KMS-11 (cell line): ENCODE measurements at regions not wholly inside any gene's neighbourhood (a gene's known extent, or its start where the extent isn't known, plus 50 kb on each side); places are given as distances from the start of the nearest gene placed in this dataset.

ENCODE experiments used
- H2AFZ ChIP-seq: fragments of 200-600 bp; sonication (generic); 2 replicates; pipeline ENCODE4 v1.6.1; 2016; ENCODE audit warnings: antibody characterized with exemption, mixed run types, low read depth
- H3K27ac ChIP-seq: fragments of 200-600 bp; sonication (generic); 2 replicates; pipeline ENCODE4 v1.6.1; 2016; ENCODE audit warnings: mild to moderate bottlenecking, mixed run types
- H3K27me3 ChIP-seq: fragments of 200-600 bp; sonication (generic); 2 replicates; pipeline ENCODE4 v1.6.1; 2017; ENCODE audit warnings: mild to moderate bottlenecking, low read depth, mixed run types, moderate library complexity; ENCODE audit not compliant: insufficient read depth
- H3K36me3 ChIP-seq: fragments of 200-600 bp; sonication (generic); 2 replicates; pipeline ENCODE4 v1.6.1; 2017; ENCODE audit warnings: mild to moderate bottlenecking, mixed run types; ENCODE audit not compliant: insufficient read depth
- H3K4me1 ChIP-seq: fragments of 200-600 bp; sonication (generic); 2 replicates; pipeline ENCODE4 v1.6.1; 2016; ENCODE audit warnings: mild to moderate bottlenecking, low read depth, mixed run types; ENCODE audit not compliant: poor library complexity, severe bottlenecking
- H3K4me2 ChIP-seq: fragments of 200-600 bp; sonication (generic); 2 replicates; pipeline ENCODE4 v1.7.0; 2016; ENCODE audit warnings: mild to moderate bottlenecking, mixed run types
- H3K4me3 ChIP-seq: fragments of 200-600 bp; sonication (generic); IDR thresholded peaks from 2 replicates; pipeline ENCODE4 v1.6.1; 2017; ENCODE audit warnings: low read depth, low read length, mixed read lengths; ENCODE audit not compliant: insufficient read depth
- H3K79me2 ChIP-seq: fragments of 200-600 bp; sonication (generic); 2 replicates; pipeline ENCODE4 v1.6.1; 2016; ENCODE audit warnings: low read depth, mixed run types; ENCODE audit not compliant: insufficient read depth
- H3K9ac ChIP-seq: fragments of 200-600 bp; sonication (generic); 2 replicates; pipeline ENCODE4 v1.6.1; 2016; ENCODE audit warnings: mild to moderate bottlenecking, mixed run types
- H4K20me1 ChIP-seq: fragments of 200-600 bp; sonication (generic); 2 replicates; pipeline ENCODE4 v1.6.1; 2016; ENCODE audit warnings: mild to moderate bottlenecking, mixed run types; ENCODE audit not compliant: insufficient read depth
- CTCF ChIP-seq: fragments of 200-600 bp; sonication (generic); conservative IDR thresholded peaks from 2 replicates; pipeline ENCODE4 v1.6.1; 2017; ENCODE audit warnings: low read depth, mild to moderate bottlenecking, antibody characterized with exemption, low read length, moderate library complexity, mixed read lengths

- Histone ChIP-seq H3K9ac (no peak overlapping the region), H3K4me2 (no peak overlapping the region), H3K4me3 (no peak overlapping the region), H3K27ac (no peak overlapping the region), H3K27me3 (no peaks in the 10 kb centered on the region), H4K20me1 (no peaks in the 10 kb centered on the region), H3K36me3 (no peaks in the 10 kb centered on the region), H3K79me2 (no peaks in the 10 kb centered on the region), H2AFZ (no peak overlapping the region), H3K4me1 (peaks cover 29% of the 10 kb centered on the region)
- no peak for TF ChIP-seq CTCF
Measured at GRCh38 chr9:105146677-105147076, 97.8 kb upstream of the SLC44A1 start.

DNA sequence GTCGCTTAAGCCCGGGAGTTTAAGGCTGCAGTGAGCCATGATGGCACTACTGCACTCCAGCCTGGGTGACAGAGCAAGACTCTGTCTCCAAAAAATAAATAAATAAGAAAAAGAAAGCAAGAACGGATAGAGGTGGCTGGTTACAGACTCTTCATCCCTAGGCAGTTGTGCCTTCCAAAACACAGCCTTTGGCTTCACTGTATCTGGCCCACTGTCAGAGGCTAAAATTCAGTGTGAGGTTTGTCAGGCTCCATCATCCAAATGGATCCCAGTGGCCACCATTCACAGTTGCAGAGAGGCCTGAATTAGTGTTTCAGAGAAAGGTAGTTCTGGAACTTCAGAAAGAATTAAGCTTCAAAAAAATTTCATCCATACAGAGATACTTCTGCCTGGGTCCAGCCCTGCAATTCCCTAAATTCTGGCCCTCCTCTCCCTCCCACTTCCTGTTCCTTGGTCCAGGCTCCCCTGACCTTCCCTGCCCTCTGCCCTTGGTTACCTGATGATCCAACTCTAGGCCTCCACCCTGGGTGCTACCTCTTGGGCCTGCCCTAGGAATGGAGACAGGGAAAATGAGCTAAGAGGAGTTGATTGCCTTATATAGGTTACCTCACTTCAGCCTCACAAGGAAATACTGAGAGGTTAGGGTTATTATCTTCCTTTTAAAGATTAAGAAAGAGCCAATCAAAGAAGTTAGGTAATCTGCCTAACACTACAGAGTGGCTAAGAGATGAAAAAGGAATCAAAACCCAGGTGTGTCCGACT, 97.2 kb upstream of the SLC44A1 start:
- Histone ChIP-seq H3K27me3 (no peaks in the 10 kb centered on the region), H2AFZ (no peak overlapping the region)

GRCh38 chr9:105148328-105149006, 96.0 kb upstream of the SLC44A1 start:
- no peak for TF ChIP-seq CTCF
- Histone ChIP-seq H3K4me1 (peaks cover 27% of the 10 kb centered on the region), H3K27ac (no peak overlapping the region), H3K79me2 (no peaks in the 10 kb centered on the region), H2AFZ (no peak overlapping the region), H3K27me3 (no peaks in the 10 kb centered on the region), H3K9ac (no peak overlapping the region), H3K4me3 (no peak overlapping the region), H4K20me1 (no peaks in the 10 kb centered on the region), H3K36me3 (no peaks in the 10 kb centered on the region), H3K4me2 (no peak overlapping the region)

More for the DNA sequence above, 97.2 kb upstream of the SLC44A1 start:
- Histone ChIP-seq H3K27ac (no peak overlapping the region), H3K9ac (no peak overlapping the region), H3K4me2 (no peak overlapping the region), H3K4me3 (no peak overlapping the region), H3K79me2 (no peaks in the 10 kb centered on the region), H3K4me1 (peaks cover 28% of the 10 kb centered on the region), H3K36me3 (no peaks in the 10 kb centered on the region), H4K20me1 (no peaks in the 10 kb centered on the region)
- no peak for TF ChIP-seq CTCF

GRCh38 chr9:105150991-105151685, 93.3 kb upstream of the SLC44A1 start:
- no peak for TF ChIP-seq CTCF
- Histone ChIP-seq H3K4me3 (no peak overlapping the region), H3K4me1 (peaks cover 39% of the 10 kb centered on the region), H3K27me3 (no peaks in the 10 kb centered on the region), H3K79me2 (no peaks in the 10 kb centered on the region), H3K36me3 (no peaks in the 10 kb centered on the region), H2AFZ (no peak overlapping the region), H3K4me2 (no peak overlapping the region), H4K20me1 (no peaks in the 10 kb centered on the region), H3K27ac (no peak overlapping the region), H3K9ac (no peak overlapping the region)
